HG03469 (cell line): ENCODE measurements at regions not wholly inside any gene's neighbourhood (a gene's known extent, or its start where the extent isn't known, plus 50 kb on each side); places are given as distances from the start of the nearest gene placed in this dataset.

Source experiments
- ATAC-seq: cut with Tn5 transposase; IDR thresholded peaks from one replicate; pipeline ENCODE4 v1.9.1; 2021; ENCODE audit warnings: mild to moderate bottlenecking, moderate library complexity, moderate number of reproducible peaks; ENCODE audit not compliant: unreplicated experiment

- no peak for ATAC-seq
Observed at GRCh38 chr13:46949211-46949610, 52.4 kb upstream of the HTR2A start.

DNA sequence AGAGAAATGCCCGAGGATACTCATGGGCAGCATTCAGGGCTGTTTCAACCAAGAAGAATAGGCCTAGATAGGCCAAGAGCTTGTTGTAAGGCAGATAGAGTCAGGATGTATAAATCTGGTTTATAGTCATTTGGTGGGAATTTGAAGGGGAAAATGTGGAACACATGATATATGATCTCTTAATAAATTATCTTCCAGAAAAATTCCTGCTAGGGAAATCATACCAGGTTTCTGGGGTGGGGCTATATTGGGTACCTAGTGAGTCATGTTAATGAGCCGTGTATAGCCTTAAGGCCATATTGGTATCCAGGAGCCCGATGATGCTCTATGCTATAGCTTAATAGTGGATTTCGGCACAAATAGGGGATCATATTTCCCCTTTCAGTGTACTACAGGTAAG, 51.5 kb upstream of the HTR2A start:
- no peak for ATAC-seq

GRCh38 chr13:46947425-46948191, 50.8 kb upstream of the HTR2A start:
- no peak for ATAC-seq
